Activated CD4-positive, alpha-beta T cell treated with anti-CD3 and anti-CD28 coated beads, Interleukin-2, amount 50 U/mL, for 4 hours (primary cell): ENCODE measurements at regions not wholly inside any gene's neighbourhood (a gene's known extent, or its start where the extent isn't known, plus 50 kb on each side); places are given as distances from the start of the nearest gene placed in this dataset.

Source experiments
- DNase-seq, 2 experiments: peaks; one replicate each; pipeline ENCODE4 v3.0.0-alpha.2; 2020

DNA sequence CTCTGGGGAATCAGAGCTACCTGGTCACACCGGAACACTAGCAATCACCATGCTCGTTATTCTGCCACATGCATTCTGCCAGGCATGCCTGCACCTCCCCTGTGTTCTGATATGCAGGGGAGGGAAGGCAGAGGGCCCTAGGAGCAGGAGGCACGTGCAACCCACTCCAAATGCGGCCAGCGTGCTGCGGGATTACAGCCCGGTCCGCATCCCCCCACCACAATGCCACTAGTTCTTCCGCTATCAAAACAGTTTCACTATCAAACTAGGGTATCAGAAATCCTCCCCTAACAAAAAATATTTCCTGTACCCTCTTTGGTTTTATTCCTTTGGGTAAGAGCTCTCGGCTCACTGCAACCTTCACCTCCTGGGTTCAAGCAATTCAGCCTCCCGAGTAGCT, 223.2 kb upstream of the IGF1R start:
- no peak for DNase-seq

DNA sequence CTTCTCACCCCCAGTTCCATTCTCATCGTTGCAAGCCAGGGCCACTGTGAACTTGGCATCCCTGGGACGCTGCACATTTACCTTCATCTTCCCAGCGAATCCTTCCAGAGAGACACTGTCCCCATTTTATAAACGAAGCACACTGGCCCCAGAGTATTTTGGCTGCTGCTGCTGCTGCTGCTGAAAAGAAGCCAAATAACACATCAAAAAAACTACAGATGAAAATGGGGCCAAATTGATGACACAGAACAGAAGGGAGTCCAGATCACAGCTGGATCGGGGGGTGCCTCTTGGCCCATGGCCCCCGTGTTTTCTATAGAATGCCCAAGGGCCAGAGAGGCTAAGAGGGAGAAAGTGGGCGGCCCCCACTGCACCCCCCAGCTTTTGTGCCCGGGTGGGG, 221.0 kb upstream of the IGF1R start:
- DNase-seq, result no peak

DNA sequence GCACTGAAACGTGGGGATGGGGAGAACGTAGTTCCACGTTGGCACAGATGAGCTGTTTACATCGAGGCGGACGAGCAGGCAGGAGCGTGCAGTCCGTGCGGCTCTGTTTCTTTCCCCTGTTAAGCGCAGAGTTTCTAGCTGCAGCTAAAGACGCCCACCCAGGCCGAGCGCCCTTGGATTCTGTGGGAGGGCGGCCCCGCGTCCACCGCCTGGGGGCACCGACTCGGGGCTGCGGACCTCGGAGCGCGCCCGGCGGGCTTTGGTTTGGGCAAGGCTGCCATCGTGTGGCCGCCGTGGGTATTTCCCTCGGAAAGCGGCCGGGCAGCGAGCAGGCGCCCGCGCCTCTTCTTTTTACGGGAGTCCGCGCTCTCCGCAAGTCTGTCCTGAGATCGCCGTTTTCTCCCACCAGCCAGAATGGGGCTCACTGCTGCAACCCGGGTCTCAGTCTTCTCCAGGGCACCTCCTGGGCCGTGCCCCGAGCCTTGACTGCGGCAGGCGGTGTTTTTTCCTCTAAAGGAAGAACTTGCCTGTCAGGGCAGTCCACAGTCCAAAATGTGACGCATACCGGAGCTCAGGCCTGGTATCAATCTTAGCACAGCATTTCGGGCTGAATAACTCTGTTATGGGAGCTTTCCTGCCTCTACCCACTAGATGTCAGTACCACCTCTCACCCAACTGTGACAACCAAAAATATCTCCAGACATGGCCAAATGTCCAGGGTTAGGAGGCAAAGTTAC, 219.9 kb upstream of the IGF1R start:
- DNase-seq, result peak; percentile 41 to 43

DNA sequence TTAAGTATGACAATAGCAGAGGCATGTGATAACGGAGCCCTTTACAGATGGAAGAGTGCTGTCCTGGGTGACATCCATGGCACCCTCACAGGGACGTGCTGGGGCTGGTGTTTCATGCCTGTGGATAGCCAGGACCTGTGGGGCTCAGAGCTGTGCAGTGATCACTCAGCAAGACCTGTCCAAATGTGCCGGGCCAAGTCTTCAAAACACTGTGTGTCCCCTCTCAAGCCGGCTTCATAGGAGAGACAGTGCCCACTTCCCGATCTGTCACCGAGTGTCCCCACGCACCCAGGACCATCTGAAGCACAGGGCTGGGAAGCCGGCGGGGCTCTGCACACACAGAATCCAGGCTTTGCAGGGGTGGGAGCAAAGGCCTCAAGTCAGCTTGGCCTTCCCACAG, 217.2 kb upstream of the IGF1R start:
- no peak for DNase-seq

DNA sequence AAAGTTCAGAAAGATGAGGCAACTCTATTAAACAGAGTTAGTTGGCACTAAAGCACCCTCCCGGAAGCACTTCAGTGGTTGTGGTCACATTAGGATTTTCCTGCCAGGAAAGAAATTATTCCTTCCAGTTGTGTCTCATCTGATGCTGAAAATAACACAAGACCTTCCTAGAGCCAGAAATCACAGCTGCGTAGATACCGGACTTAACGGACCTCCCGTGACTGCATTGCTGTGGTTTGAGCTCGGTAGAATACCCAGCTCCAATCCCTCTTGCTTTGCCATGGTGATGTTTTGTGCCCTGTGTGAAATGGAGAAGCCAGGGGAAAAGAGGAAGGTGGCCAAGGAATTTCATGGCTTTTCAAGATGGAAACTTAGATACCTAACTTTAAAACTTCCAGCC, 215.0 kb upstream of the IGF1R start:
- DNase-seq, result no peak

DNA sequence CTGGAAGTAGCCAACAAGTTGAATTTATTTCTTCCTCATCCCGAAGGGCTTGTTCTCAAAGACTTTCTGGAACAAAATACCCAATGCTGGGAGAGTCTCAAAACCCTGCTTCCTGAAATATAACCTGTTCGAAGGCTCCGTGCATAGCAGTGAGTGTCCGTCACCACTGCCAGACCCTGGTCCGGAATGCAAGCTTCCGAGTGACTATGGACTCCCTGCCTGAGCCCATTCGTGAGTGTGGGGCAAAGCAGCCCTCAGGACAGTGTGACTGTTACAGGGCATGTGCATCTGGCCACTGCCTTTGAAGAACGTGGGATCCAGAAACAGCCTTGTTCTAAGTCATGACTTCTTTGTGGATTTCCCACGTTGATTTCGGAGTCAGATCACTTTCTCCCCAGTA, 214.5 kb upstream of the IGF1R start:
- no peak for DNase-seq

DNA sequence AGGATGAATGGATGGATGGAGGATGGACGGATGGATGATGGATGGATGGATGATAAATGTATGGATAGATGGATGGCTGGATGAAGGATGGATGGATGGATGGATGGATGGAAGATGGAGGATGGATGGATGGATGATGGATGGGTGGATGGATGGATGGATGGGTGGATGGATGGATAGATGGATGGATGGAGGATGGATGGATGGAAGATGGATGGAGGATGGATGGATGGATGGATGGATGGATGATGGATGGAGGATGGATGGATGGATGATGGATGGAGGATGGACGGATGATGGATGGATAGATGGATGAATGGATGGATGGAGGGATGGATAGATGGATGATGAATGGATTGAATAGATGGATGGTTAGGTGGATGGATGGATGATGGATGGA, 210.6 kb upstream of the IGF1R start:
- no peak for DNase-seq

DNA sequence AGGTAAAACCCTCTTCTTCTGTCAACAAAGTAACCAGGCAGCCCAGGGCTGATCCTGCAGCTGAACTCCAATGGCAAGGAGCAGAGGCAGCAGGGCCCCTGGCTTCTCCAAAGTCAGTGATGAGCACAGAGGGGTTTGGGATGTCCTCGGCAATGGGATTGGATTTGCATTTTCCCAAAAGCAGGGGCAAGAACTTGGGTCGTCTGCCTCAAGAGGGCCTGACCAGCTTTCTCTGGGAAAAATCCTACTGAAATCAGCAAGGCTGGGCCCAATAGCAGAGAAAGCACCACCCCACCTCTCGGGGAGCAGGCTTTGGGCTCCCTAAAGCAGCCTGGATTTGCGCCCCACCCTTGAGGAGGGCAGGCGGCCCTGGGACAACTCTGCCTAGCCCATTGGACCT, 210.0 kb upstream of the IGF1R start:
- DNase-seq, result no peak

DNA sequence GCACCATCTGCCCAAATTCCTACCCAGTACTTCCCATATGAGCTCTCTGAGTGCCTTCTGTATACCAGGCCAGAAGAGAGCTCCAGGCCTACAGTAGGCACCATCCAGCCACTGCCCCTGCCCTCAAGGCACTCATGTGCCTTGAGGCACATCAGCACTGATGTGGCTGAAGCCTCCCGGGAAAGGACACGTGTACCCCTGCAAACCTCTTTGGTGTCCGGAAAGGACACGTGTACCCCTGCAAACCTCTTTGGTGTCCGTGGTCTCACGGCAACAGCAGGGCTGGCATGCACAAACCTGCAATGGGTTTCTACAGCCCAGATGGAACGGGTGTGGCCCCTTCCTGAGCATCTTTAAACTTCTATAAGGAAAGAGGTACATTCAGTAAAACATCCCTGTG, 209.4 kb upstream of the IGF1R start:
- DNase-seq, result no peak

DNA sequence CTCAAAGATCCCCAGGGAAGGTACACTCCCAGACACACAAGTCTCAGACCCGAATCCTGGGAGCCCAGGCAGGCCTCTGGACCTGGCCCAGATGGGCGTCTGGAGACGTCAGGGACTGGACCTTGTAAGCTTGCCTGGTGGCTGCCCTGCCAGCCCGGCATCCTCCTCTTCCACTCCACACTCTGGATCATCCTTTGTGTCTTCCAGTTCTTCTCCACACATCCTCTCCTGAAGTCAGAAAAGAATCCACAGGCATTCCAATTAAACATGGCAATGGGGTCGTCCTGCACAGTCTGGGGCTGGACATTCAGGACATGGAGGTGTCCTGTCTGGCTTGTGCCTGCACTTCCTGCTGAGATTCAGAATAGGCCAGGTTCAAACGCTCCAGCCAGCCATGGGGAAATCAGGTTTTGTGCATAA, 208.8 kb upstream of the IGF1R start:
- no peak for DNase-seq

DNA sequence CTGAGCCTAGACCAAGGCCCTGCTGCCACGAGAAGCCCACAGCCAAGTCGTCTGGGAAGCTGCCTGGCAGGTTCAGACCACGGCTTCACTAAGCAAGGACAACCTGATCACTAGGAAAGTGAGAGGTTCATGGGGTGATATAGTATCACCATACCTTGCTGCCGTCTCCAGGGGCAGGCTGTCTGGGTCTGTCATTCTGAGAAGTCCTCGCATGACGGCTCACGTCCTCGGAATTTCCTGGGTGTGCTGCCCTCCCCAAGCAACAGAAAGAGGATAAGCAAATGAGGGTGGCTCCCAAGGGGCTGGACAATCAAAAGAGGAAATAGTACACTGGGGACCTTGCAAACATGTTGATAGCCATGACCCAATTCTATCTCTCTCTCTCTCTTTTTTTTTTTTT, 207.4 kb upstream of the IGF1R start:
- no peak for DNase-seq

DNA sequence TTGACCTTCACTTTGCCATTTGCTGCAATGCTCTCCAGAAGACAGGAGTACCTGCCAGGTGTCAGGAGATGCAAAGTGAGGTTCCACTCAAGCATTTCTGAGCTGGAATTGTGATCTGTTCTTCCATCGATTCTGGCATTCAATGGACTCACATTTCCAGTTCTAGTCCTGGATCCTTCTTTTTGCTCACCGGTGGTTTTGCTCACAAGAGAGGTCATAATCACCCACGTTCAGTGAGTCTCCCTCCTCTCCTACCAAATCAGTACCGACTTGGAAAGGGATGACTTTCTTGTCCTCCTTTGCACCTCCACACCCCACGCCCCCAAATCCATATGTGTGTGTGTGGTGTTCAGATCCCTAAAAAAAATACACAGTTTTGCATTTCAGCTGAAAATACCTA, 206.7 kb upstream of the IGF1R start:
- no peak for DNase-seq

DNA sequence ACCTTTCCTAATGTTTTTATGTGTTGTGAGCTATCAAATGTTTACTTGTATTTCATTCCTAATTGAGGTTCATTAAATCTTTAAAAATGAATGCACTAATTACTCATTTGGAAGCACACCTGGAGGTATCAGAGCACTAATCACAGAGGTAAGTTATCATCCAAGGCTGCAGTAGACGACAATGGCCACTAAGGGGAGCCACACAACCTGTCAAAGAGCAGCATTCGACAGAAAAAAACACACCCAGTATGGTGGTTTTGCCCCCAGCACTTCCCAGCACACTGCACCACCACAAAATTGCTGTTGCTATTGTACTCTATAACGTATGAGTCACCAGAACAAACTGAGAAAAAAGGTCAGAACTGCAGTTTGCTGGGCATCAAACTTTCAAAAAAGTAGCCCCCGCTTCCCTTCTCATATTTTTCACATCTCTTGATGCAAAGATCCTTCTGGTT, 205.9 kb upstream of the IGF1R start:
- DNase-seq, result peak; percentile 21 to 30

DNA sequence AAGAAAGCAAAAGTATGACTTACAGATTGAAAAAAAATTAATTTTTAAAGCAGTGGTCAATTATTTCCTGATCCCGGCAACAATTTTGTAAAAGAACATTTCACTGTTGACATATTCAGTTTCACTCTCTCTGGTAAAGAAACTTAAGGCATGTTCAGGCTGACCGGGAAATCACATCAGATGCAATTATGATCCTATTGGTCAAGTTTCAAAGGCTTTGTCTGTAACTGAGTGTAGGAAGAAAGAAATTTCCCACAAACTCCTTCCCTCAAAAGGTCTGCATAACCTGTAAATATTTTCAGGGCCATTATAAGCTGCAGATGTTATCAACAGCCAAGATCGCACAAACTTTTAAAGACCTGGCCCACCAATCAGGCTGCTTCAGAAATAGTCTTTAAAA, 205.4 kb upstream of the IGF1R start:
- no peak for DNase-seq

DNA sequence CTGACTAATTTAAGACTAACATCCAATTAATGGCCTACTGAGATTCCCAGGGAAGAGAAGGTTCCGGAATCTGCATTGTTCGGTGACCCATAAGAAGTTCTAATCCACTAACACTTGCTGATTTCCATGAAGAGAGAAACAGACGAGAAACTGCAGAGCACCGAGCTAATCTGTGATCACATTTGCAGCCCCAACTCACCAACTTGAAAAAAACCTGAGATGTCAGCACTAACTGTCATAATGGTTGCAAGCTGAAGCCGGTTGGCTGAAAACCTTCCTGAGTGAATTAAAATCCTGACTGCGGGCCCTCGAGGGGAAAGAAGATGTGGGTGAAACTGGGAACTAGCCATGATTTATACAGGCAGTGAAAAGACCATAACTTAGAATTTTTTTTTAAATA, 204.8 kb upstream of the IGF1R start:
- DNase-seq, result no peak

DNA sequence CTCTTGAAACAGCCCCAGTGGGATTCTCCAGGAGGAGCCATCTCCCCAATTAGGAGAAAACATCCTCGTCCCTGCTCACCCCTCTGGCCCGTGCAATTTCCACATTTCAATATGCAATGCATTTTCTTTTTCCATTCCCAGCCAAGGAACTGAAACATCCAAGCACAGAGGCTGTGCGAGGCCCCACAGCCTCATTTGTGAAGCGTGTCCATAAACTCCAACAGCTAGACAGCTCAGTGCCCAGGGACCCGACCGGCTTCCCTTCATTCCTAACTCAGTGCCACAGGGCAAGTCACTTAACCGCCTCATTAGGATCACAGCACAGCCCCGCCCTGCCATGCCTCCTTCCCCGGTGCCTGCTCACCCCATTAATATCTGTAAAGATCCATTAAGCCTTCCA, 204.2 kb upstream of the IGF1R start:
- DNase-seq, result no peak

DNA sequence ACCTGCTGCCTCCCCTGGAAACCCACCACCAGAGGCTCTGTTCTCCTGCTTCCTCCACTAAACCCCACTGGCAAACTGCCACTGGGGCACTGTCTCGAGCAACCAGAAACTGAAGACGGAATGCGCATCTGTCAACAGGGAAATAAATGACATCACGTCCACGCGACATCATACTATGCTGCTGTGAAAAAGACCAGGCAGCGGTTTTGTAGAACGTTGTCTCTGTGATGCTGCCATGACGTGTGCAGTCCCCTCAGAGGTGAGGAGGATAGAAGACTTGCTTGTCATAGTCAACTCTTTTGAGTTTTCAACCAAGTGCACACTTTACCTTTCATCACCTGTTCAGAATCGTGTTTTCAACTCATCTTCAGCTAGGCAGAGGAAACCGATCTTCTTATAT, 203.0 kb upstream of the IGF1R start:
- DNase-seq, result no peak

DNA sequence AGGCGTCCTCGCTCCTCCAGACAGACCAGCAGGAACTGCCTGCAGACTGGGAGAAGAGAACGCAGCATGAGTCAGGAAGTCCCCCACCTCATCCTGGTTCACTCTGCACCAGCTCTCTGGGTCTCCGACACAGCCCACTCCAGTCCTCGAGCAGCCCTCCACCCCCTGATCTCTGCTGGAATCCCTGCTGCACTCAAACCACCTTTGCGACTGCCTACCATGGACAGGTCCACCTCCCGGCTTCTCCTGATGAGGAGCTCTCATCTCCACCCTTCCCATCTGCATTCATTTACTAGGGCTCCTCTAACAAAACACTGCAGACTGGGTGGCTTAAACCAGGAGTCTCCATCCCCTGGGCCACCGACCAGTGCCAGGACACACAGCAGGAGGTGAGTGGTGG, 202.3 kb upstream of the IGF1R start:
- DNase-seq, result no peak

DNA sequence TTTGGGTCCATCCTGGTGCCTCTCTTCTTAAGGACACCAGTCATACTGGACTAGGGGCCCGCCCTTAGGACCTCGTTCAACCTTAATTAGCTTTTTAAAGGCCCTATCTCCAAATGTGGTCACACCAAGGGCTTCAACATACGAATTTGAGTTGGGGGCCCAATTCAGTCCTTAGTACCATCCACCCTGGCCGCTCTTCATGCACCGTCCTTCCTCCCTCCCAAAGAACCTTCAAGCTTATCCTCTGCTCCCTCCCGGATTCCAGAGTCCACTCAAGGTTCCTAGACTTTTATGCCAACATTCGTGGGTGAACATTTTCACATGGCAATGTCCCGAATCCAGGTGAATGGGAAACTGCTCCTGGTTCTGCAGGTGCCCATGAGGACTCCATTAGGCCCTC, 201.3 kb upstream of the IGF1R start:
- no peak for DNase-seq

DNA sequence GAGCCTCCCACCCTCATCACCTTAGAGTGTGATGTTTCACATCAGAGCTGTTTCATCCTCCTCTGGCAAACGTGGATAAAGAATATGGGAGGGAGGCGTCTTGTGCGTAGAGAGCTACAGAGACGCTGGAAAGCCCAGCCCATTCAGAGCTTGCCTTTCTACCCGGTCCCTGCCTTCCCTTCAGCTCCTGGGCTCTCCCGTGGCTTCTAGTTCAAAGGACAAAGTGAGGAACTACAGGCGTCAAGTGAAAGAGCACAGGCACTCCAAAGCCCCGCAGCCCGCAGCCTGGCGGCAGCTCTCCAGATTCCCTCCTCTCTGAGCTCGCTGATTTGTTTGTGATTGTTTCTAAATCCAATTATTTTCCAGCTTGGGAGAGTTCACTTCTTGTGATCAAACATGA, 197.1 kb upstream of the IGF1R start:
- no peak for DNase-seq

DNA sequence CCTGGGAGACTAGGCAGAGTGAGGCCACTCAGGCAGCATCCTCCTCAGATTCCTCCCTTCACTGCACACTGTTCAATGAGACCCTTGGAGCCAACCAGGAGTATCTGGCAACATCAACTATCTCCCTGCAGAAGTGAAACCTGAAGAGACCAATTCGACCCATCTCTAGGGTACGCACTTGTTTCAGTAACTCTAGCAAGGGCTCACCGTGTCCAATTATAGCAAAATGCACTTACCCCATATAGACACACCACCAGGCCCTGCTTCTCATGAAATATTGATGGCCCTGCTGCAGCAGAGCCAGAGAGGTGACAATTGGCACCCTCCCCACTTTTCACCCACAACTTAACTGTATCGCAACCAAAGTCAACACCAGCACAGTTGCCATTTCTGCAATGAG, 196.1 kb upstream of the IGF1R start:
- DNase-seq, result no peak

DNA sequence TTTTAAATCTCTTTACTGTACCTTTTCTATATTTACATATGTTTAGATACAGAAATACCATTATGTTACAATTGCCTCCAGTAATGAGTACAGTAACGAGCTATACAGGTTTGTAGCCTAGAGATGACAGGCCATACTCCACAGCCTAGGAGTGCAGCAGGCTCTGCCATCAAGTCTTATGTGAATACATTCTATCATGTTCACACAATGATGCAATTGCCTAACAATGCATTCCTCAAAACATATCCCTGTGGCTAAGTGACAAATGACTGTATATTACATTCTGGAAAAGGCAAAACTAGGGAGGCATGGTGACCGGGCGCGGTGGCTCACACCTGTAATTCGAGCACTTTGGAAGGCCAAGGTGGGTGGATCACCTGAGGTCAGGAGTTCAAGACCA, 192.4 kb upstream of the IGF1R start:
- DNase-seq, result no peak

DNA sequence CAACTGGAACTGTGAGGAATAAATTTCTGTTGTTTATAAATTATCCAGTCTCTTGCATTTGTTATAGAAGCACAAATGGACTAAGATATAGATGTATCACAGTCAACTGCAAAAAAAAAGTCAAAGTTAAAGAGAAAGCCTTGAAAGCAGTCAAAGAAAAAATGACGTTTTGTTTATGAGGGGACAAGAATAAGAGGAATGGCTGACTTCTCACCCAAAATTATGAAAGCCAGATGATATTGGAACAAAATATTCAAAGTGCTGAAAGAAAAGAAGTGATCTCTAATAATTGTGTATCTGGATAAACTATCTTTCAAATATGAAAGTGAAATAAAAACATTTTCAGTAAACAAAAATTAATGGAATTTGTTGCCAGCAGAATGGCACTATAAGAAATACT, 171.8 kb upstream of the IGF1R start:
- no peak for DNase-seq

DNA sequence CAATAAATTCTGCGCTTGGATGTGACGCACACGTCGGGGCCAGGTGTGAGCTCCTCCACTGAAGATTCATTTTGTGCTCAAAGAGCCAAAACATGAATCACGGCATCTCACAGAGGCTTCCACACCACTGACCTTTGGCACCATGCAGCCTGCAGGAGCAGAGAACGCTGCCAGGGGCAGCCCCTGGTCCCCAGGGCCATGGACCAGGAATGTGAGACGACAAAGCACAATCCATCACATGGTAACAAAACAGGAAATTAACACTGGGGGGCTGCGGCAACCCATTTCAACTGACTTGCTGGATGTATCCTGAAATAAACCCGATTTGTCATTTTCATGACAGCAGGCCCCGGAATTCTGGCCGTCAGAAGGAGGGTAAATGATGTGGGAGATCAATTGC, 167.5 kb upstream of the IGF1R start:
- DNase-seq, result no peak

DNA sequence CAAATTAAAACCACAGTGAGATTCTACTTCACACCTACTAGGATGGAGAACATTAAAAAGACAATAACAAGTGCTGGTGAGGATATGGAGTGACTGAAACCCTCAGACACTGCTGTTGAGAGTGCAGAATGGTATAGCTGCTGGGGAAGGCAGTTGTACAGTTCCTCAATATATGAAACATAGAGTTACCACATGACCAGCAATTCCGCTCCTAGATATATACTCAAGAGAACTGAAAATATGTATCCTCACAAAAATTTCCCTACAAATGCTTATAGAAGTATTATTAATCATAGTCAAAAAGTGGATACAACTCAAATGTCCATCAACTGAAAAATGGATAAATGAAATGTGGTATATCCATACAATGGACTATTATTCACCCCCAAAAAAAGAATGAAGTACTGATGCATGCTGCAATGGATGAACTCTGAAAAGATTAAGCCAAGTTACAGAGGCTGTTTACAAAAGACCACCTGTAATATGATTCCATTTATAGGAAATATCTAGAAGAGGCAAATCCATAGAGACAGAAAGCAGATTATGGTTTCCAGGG, 164.7 kb upstream of the IGF1R start:
- no peak for DNase-seq
